Right atrium auricular region (tissue), 2 donors: ENCODE measurements at regions not wholly inside any gene's neighbourhood (a gene's known extent, or its start where the extent isn't known, plus 50 kb on each side); places are given as distances from the start of the nearest gene placed in this dataset.

ENCODE experiments used
- DNase-seq: peaks from one replicate; pipeline ENCODE4 v3.0.0-alpha.2; 2019; ENCODE audit warnings: low spot score
- H3K27ac ChIP-seq, 2 donors: fragments of 200-600 bp; sonication (generic); 1 replicate in 1 of 2; 2 replicates in 1 of 2; pipeline ENCODE4 v1.5.1; 2016 to 2019
- H3K27me3 ChIP-seq, 2 donors: fragments of 200-600 bp; sonication (generic); one replicate each; pipeline versions ENCODE4 v1.5.1 to v1.6.0; 2017 to 2019
- H3K36me3 ChIP-seq: fragments of 200-600 bp; sonication (generic); one replicate; pipeline ENCODE4 v1.5.1; 2016
- H3K4me1 ChIP-seq, 2 donors: fragments of 200-600 bp; sonication (generic); one replicate each; pipeline versions ENCODE4 v1.5.1 to v1.6.0; 2017 to 2019
- H3K4me3 ChIP-seq, 2 donors: fragments of 200-600 bp; sonication (generic); 1 replicate in 1 of 2; 2 replicates in 1 of 2; pipeline ENCODE4 v1.5.1; 2017 to 2019; ENCODE audit warnings: mild to moderate bottlenecking in 1 of 2, moderate library complexity in 1 of 2
- H3K9me3 ChIP-seq, 2 donors: fragments of 200-600 bp; sonication (generic); one replicate each; pipeline ENCODE4 v1.5.1; 2019
- CTCF ChIP-seq, 2 donors: fragments of 200-600 bp; sonication (generic); IDR thresholded peaks; one replicate each; pipeline ENCODE4 v1.5.1; 2019; ENCODE audit warnings: antibody characterized with exemption in 2 of 2

- Histone ChIP-seq H3K9me3 (no peaks in the 10 kb centered on the region), H3K27me3 (no peaks in the 10 kb centered on the region), H3K27ac (no peak overlapping the region), H3K36me3 (no peaks in the 10 kb centered on the region), H3K4me3 (no peak overlapping the region), H3K4me1 (peaks cover 0 to 12% of the 10 kb centered on the region in 2 donors)
- DNase-seq: no peak
- no peak for TF ChIP-seq CTCF (IDR thresholded peaks at IDR 0.05)
These were observed 187.6 kb downstream of the KCNS3 start for GRCh38 chr2:18066066-18066465.

DNA sequence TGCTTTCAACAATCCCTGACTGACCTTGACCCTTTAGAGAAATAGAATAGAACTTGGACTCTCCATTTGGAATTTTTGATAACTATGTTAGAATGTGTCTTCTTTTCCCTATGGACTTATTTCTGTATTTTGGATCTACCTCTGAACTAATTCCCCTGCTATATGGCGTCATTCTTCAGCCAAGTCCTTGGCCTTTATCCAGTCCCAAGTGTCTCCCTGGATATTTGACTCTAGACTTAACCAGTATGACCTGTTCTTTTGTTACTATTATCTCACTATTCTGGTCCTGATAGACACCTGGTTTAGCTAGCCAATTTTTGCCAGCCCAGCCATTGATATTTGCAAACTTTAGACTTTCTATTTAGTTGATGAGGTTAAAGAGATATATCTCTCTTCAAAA, 186.8 kb downstream of the KCNS3 start:
- no peaks in the 10 kb centered on the region for H3K9me3 ChIP-seq
- no peak for TF ChIP-seq CTCF (IDR thresholded peaks at IDR 0.05)
- no peaks in the 10 kb centered on the region for H3K27me3 ChIP-seq
- H3K4me3 ChIP-seq: no peak overlapping the region
- no peak for DNase-seq
- no peak overlapping the region for H3K27ac ChIP-seq
- no peaks in the 10 kb centered on the region for H3K36me3 ChIP-seq
- H3K4me1 ChIP-seq: peaks cover 0 to 12% of the 10 kb centered on the region in 2 donors

- no peak overlapping the region for H3K4me3 ChIP-seq
- no peaks in the 10 kb centered on the region for H3K9me3 ChIP-seq
- H3K27me3 ChIP-seq: no peaks in the 10 kb centered on the region
- H3K4me1 ChIP-seq: peaks cover 0 to 12% of the 10 kb centered on the region in 2 donors
- peak overlapping the region; percentile 31 to 56 for H3K27ac ChIP-seq
- no peaks in the 10 kb centered on the region for H3K36me3 ChIP-seq
- no peak for DNase-seq
- TF ChIP-seq CTCF (IDR thresholded peaks at IDR 0.05): no peak
These were observed 185.5 kb downstream of the KCNS3 start for GRCh38 chr2:18063826-18064470.

DNA sequence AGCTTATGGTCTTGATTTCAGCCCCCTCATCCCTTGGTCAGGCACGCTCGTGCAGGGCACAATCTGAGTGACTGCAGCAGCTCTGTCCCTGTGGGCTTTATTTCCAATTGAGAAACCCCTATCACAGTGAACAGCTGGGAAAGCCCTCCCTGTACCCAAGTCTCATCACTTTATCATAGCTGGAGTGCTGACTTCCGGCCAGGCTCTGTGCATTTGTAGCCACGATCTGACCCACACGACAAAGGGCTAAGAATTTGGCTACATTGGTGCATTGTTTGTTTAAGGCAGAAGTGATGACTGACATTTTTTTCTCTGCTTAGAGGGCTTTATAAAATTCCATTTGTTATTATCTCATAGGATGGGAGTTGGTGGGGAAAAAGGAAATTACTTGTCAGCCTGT, 184.4 kb downstream of the KCNS3 start:
- no peak for TF ChIP-seq CTCF (IDR thresholded peaks at IDR 0.05)
- H3K4me3 ChIP-seq: no peak overlapping the region
- peaks cover 0 to 10% of the 10 kb centered on the region in 2 donors for H3K4me1 ChIP-seq
- no peaks in the 10 kb centered on the region for H3K9me3 ChIP-seq
- DNase-seq: no peak
- H3K36me3 ChIP-seq: no peaks in the 10 kb centered on the region
- no peaks in the 10 kb centered on the region for H3K27me3 ChIP-seq
- H3K27ac ChIP-seq: peak overlapping the region in 1 of 2 donors; percentile 56

- Histone ChIP-seq H3K4me3 (no peak overlapping the region), H3K9me3 (no peaks in the 10 kb centered on the region), H3K36me3 (no peaks in the 10 kb centered on the region), H3K4me1 (peaks cover 0 to 5% of the 10 kb centered on the region in 2 donors), H3K27me3 (no peaks in the 10 kb centered on the region), H3K27ac (no peak overlapping the region)
- no peak for TF ChIP-seq CTCF (IDR thresholded peaks at IDR 0.05)
- DNase-seq: no peak
These were observed 183.2 kb downstream of the KCNS3 start for GRCh38 chr2:18061717-18062116.

DNA sequence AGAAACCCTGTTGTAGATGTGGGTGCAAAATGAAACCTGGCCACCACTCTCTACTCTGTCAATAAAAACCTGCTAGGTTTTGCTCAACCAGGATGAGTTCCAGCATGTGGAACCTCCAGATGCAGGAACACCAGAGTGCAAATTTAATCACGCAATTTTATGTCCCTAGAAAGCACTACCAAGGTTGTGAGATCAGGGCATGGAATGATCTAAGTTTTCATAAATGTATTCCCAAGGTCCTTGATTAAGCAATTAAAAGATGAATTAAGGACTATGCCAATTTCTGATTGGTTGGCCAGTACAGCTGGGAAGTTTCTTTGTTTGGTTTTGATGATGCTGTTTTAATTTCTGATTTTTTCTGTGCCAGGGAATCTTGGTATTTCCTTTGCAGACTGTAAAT, 179.2 kb downstream of the KCNS3 start:
- TF ChIP-seq CTCF (IDR thresholded peaks at IDR 0.05): no peak
- H3K9me3 ChIP-seq: no peaks in the 10 kb centered on the region
- no peak overlapping the region for H3K27ac ChIP-seq
- DNase-seq: no peak
- H3K27me3 ChIP-seq: no peaks in the 10 kb centered on the region
- H3K4me1 ChIP-seq: no peaks in the 10 kb centered on the region
- no peak overlapping the region for H3K4me3 ChIP-seq
- H3K36me3 ChIP-seq: no peaks in the 10 kb centered on the region
